Karpas-422 (cell line): ENCODE measurements at regions not wholly inside any gene's neighbourhood (a gene's known extent, or its start where the extent isn't known, plus 50 kb on each side); places are given as distances from the start of the nearest gene placed in this dataset.
"Not testable (repeated sequence)": the region's sequence is repeated elsewhere in the genome, so short reads cannot be mapped to it uniquely, and the experiment has no call there.

Source experiments
- DNase-seq: peaks from one replicate; pipeline ENCODE4 v3.0.0-alpha.2; 2015
- H2AFZ ChIP-seq: fragments of 200-600 bp; sonication (generic); 2 replicates; pipeline ENCODE4 v1.6.1; 2014; ENCODE audit warnings: antibody characterized with exemption, low read length, mixed read lengths
- H3K27ac ChIP-seq: fragments of 200-600 bp; sonication (generic); 2 replicates; pipeline ENCODE4 v1.5.1; 2014; ENCODE audit warnings: mild to moderate bottlenecking, low read length, moderate library complexity
- H3K27me3 ChIP-seq: fragments of 200-600 bp; sonication (generic); 2 replicates; pipeline ENCODE4 v1.6.1; 2014; ENCODE audit warnings: low read length, mixed read lengths
- H3K36me3 ChIP-seq: fragments of 200-600 bp; sonication (generic); 2 replicates; pipeline ENCODE4 v1.6.1; 2014; ENCODE audit warnings: low read length, mixed read lengths; ENCODE audit not compliant: insufficient read depth
- H3K4me1 ChIP-seq: fragments of 200-600 bp; sonication (generic); 2 replicates; pipeline ENCODE4 v1.6.1; 2014; ENCODE audit warnings: mild to moderate bottlenecking, low read length, mixed read lengths
- H3K4me2 ChIP-seq: fragments of 200-600 bp; sonication (generic); 2 replicates; pipeline ENCODE4 v1.6.1; 2014; ENCODE audit warnings: low read length, low read depth, mild to moderate bottlenecking; ENCODE audit not compliant: poor library complexity, severe bottlenecking
- H3K4me3 ChIP-seq: fragments of 200-600 bp; sonication (generic); 2 replicates; pipeline ENCODE4 v1.5.1; 2014; ENCODE audit warnings: mild to moderate bottlenecking, antibody characterized with exemption, low read length, mixed read lengths
- H3K79me2 ChIP-seq: fragments of 200-600 bp; sonication (generic); 2 replicates; pipeline ENCODE4 v1.6.1; 2014; ENCODE audit warnings: mild to moderate bottlenecking, low read length, mixed read lengths
- H3K9ac ChIP-seq: fragments of 200-600 bp; sonication (generic); 2 replicates; pipeline ENCODE4 v1.6.0; 2014; ENCODE audit warnings: low read length
- H3K9me2 ChIP-seq: fragments of 200-600 bp; sonication (generic), shearing (Covaris generic); replicated peaks from 2 replicates; pipeline ENCODE4 v1.6.0; 2014; ENCODE audit warnings: mild to moderate bottlenecking, low read length, moderate library complexity; ENCODE audit not compliant: insufficient read depth
- H3K9me3 ChIP-seq: fragments of 300-700, 200-600 bp; sonication (generic); 2 replicates; pipeline ENCODE4 v1.6.1; 2014; ENCODE audit warnings: low read length, mixed read lengths
- H4K20me1 ChIP-seq: fragments of 200-600 bp; sonication (generic); 2 replicates; pipeline ENCODE4 v1.6.1; 2014; ENCODE audit warnings: mild to moderate bottlenecking, antibody characterized with exemption, low read length, low read depth; ENCODE audit not compliant: insufficient read depth

DNA sequence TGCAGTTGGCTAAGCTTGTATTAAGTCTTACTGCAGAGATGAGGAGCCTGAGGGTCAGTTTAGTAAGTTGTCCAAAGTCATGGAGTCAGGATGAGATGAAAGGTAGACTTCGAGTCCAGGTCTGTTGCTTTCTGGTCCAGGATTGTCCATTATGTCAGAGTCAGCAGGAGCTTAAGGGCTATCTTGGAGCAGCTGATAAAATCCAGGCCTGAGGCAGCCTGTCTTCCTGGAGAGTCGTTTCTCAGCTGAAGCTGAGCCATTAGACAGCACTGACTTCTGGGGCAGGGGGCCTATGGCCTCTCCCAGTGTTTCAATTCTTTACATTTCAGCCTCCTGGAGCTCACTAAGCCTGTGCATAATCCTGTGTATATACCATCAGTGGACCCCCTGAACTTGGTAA lies 219.5 kb upstream of the GAP43 start:
- no peak for DNase-seq
- no peak overlapping the region for H2AFZ ChIP-seq
- no peaks in the 10 kb centered on the region for H4K20me1 ChIP-seq
- H3K36me3 ChIP-seq = no peaks in the 10 kb centered on the region
- H3K9ac ChIP-seq = no peak overlapping the region
- H3K27me3 ChIP-seq = no peaks in the 10 kb centered on the region
- no peaks in the 10 kb centered on the region for H3K4me1 ChIP-seq
- H3K4me3 ChIP-seq = no peak overlapping the region
- H3K79me2 ChIP-seq = no peaks in the 10 kb centered on the region
- H3K9me3 ChIP-seq = no peaks in the 10 kb centered on the region
- H3K4me2 ChIP-seq = no peak overlapping the region
- no peak overlapping the region for H3K27ac ChIP-seq
- H3K9me2 ChIP-seq = no peaks in the 10 kb centered on the region

DNA sequence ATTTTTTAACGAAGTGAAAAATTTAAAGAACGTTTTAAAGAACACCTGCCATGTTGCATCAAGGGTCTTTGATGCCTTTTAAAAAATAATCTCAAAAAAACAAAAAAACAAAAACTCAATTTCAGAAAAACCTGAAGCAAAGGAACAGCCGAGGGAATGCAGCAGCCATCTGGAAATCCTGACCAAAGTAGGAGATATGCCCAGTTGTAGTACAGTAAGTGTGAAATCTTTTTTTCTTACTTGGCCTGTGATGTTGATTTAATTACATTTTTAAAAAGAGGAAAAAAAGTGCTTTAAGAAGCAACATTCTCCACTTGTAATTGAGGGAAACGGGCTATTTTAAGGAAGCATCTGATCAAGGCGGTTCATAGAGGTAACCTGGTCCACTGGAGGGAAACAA lies 213.7 kb upstream of the GAP43 start:
- H3K27ac ChIP-seq = no peak overlapping the region
- H3K4me2 ChIP-seq = no peak overlapping the region
- H4K20me1 ChIP-seq = no peaks in the 10 kb centered on the region
- no peaks in the 10 kb centered on the region for H3K4me1 ChIP-seq
- DNase-seq = no peak
- no peaks in the 10 kb centered on the region for H3K27me3 ChIP-seq
- no peak overlapping the region for H3K9ac ChIP-seq
- no peak overlapping the region for H2AFZ ChIP-seq
- no peaks in the 10 kb centered on the region for H3K36me3 ChIP-seq
- H3K79me2 ChIP-seq = no peaks in the 10 kb centered on the region
- H3K9me2 ChIP-seq = no peaks in the 10 kb centered on the region
- no peak overlapping the region for H3K4me3 ChIP-seq
- H3K9me3 ChIP-seq = no peaks in the 10 kb centered on the region

DNA sequence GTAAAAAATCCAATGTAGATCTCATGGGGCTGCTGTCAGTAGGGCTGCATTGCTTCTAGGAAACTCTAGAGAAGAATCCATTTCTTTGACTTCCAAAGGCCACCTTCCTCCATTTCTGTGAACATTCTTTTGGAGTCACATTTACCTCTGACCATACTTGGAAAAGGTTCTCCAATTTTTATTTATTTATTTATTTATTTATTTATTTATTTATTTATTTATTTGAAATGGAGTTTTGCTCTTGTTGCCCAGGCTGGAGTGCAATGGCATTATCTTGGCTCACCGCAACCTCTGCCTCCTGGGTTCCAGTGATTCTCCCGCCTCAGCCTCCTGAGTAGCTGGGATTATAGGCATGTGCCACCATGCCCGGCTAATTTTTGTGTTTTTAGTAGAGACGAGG lies 208.7 kb upstream of the GAP43 start:
- H3K79me2 ChIP-seq, H3K27ac ChIP-seq, H3K4me1 ChIP-seq, H2AFZ ChIP-seq, DNase-seq, H4K20me1 ChIP-seq, H3K9me2 ChIP-seq, H3K4me3 ChIP-seq, H3K36me3 ChIP-seq, H3K9ac ChIP-seq, H3K4me2 ChIP-seq, H3K27me3 ChIP-seq, H3K9me3 ChIP-seq: not testable (repeated sequence)

DNA sequence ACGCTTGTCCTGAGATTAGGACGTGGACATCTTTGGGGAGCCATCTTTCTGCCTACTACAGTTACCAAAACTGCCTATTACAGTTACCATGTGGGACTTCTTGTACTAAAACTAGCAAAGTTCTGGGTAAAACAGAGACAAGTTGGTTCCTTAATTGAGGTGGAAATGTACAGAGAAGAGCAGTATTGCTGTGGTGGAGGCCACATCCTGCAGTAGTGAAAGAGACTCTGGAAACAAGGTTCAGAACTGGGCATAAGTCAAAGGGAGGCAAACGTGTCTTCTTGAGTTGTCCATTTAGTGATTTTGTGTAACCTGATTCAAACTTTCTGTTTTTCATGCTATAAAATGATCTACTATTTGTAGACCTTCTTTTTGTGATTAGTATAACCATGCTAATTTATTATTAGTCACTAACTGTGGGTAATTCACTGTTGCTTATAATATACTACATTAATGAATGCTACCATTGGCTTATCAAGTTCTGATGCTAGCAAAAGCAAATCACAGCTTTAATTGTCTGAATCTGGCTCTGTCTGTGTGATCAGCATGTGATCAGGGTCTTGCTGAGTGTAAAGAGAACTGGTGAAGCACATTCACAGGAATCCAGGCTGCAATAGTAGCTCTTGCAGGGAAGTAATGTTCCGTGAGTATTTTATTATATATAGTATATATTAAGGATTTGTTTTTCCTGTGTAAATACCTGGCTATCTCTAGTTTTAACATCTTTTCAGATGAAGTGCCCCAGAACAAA lies 207.9 kb upstream of the GAP43 start:
- Histone ChIP-seq H3K9me3 (no peaks in the 10 kb centered on the region), H4K20me1 (no peaks in the 10 kb centered on the region), H3K4me2 (no peak overlapping the region), H3K36me3 (no peaks in the 10 kb centered on the region), H3K9me2 (no peaks in the 10 kb centered on the region), H3K27me3 (no peaks in the 10 kb centered on the region), H2AFZ (no peak overlapping the region), H3K27ac (no peak overlapping the region), H3K79me2 (no peaks in the 10 kb centered on the region), H3K4me1 (peaks cover 4% of the 10 kb centered on the region), H3K9ac (no peak overlapping the region), H3K4me3 (no peak overlapping the region)
- DNase-seq = no peak

DNA sequence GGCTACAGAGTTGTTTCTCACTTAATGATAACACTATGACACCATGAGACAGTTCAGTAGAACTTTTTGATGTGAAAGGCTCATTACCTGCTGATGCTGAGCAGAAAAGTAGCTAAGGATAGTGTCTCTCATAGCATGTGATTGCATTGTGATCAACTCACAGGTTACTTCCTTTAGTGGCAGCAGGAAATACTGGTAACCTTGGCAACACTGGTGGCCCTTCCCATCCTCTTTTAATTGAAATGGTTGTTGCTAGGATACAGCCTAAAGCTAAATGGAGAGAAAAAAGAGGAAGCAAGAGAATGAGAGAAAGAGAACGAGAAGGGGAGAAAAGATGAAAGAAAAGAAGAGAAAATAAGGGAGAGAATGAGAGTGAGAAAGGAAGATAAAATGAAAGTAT lies 204.7 kb upstream of the GAP43 start:
- Histone ChIP-seq H3K27ac (no peak overlapping the region), H3K36me3 (no peaks in the 10 kb centered on the region), H3K9me3 (no peaks in the 10 kb centered on the region), H3K79me2 (no peaks in the 10 kb centered on the region), H3K9ac (no peak overlapping the region), H2AFZ (no peak overlapping the region), H3K4me2 (no peak overlapping the region), H4K20me1 (no peaks in the 10 kb centered on the region), H3K9me2 (no peaks in the 10 kb centered on the region), H3K4me3 (no peak overlapping the region), H3K27me3 (no peaks in the 10 kb centered on the region), H3K4me1 (peaks cover 4% of the 10 kb centered on the region)
- DNase-seq = peak; percentile 46

DNA sequence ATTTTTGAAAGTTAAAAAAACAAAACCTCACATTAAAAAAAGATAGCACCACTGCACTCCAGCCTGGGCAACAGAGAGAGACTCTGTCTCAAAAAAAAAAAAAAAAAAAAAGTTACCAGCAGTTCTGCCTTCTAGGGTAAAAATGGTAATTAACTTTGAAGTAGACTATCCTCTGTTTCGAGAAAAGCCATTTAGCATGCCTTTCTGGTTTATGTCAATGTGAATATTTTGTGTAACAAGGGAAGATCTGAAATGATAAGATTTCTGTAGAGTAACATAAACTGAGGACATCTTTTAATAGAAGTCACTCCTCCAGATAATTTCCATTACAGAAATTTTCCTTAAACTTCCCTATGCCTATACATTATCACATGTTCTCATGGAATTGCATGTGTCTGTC lies 203.2 kb upstream of the GAP43 start:
- Histone ChIP-seq H3K4me2 (no peak overlapping the region), H3K4me3 (no peak overlapping the region), H2AFZ (no peak overlapping the region), H3K36me3 (no peaks in the 10 kb centered on the region), H3K79me2 (no peaks in the 10 kb centered on the region), H3K9me2 (no peaks in the 10 kb centered on the region), H3K27me3 (no peaks in the 10 kb centered on the region), H3K27ac (no peak overlapping the region), H3K9me3 (no peaks in the 10 kb centered on the region), H3K4me1 (peaks cover 4% of the 10 kb centered on the region), H4K20me1 (no peaks in the 10 kb centered on the region), H3K9ac (no peak overlapping the region)
- no peak for DNase-seq

DNA sequence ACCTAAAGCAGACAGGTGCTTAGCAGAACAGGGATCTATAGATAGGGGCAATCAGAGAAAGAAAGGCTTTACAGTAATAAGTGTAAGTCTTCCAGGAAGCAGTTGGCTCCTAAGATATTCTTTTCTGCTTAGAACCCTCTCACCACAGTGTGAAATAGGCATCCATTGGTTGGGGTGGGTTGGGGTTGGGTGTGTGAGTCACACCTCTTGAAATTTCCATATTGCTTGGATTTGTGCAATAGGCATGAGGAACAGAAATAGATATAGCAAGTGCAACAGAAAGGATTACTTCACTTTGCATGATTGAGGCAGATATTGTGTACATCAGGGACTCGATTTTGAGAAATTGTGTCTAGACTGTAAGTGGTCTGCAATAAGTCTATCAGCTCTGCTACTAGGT lies 200.1 kb upstream of the GAP43 start:
- H2AFZ ChIP-seq = no peak overlapping the region
- no peak overlapping the region for H3K4me2 ChIP-seq
- no peaks in the 10 kb centered on the region for H3K79me2 ChIP-seq
- H3K27ac ChIP-seq = no peak overlapping the region
- H3K9me2 ChIP-seq = no peaks in the 10 kb centered on the region
- H3K27me3 ChIP-seq = no peaks in the 10 kb centered on the region
- H3K4me3 ChIP-seq = no peak overlapping the region
- no peaks in the 10 kb centered on the region for H3K36me3 ChIP-seq
- no peak for DNase-seq
- H3K9ac ChIP-seq = no peak overlapping the region
- H4K20me1 ChIP-seq = no peaks in the 10 kb centered on the region
- no peaks in the 10 kb centered on the region for H3K9me3 ChIP-seq
- peaks cover 4% of the 10 kb centered on the region for H3K4me1 ChIP-seq

DNA sequence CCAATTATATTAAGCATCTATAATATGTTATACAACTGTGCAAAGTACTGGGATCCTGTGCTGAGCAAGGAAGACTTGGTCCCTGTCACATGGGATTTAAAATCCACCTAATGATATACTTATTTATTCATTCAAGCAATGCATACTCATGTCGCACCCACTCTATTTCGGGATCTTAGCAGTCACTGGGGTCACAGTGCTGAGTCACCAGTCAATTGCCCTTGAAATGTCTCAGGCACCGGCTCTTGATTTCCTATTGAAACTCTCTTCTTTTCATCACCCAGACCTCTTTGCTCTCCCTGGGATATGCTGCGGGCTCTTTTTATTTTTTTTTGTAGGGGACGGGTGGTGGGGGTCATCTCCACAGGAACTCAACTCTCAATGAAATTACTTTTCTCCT lies 194.5 kb upstream of the GAP43 start:
- Histone ChIP-seq H3K4me3 (no peak overlapping the region), H4K20me1 (no peaks in the 10 kb centered on the region), H2AFZ (no peak overlapping the region), H3K9ac (no peak overlapping the region), H3K79me2 (no peaks in the 10 kb centered on the region), H3K9me3 (no peaks in the 10 kb centered on the region), H3K4me1 (no peaks in the 10 kb centered on the region), H3K36me3 (no peaks in the 10 kb centered on the region), H3K4me2 (no peak overlapping the region), H3K27me3 (no peaks in the 10 kb centered on the region), H3K27ac (no peak overlapping the region), H3K9me2 (no peaks in the 10 kb centered on the region)
- no peak for DNase-seq
